DND-41 (cell line): ENCODE measurements at regions not wholly inside any gene's neighbourhood (a gene's known extent, or its start where the extent isn't known, plus 50 kb on each side); places are given as distances from the start of the nearest gene placed in this dataset.

Source experiments
- CTCF ChIP-seq: IDR thresholded peaks from 2 replicates; pipeline ENCODE4 v1.5.1; 2012; ENCODE audit warnings: borderline replicate concordance, low read length, moderate library complexity, mild to moderate bottlenecking; ENCODE audit not compliant: poor library complexity, severe bottlenecking; ENCODE audit errors: extremely low read depth
- EZH2 ChIP-seq: IDR thresholded peaks from 3 replicates; pipeline ENCODE4 v1.6.1; 2012; ENCODE audit warnings: borderline replicate concordance, low read depth, mild to moderate bottlenecking, moderate library complexity, low read length, inconsistent platforms; ENCODE audit not compliant: severe bottlenecking

DNA sequence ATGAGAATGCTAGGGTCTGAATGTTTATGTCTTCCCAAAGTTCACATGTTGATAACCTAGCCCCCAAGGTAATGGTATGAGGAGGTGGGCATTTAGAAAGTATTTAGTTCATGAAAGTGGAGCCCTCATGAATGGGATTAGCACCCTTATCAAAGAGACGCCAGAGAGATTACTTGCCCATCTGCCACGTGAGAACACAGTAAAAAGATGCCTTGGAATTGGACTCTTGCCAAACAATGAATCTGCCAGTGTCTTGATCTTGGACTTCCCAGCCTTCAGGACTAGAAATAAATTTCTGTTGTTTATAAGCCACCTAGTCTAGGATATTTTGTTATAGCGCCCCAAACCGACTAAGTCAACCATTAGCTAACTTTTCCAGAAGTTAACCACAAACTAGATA lies 92.0 kb upstream of the SLC38A4 start:
- TF ChIP-seq EZH2, result no peak
- TF ChIP-seq CTCF, result no peak
